A549 (cell line): ENCODE measurements at regions not wholly inside any gene's neighbourhood (a gene's known extent, or its start where the extent isn't known, plus 50 kb on each side); places are given as distances from the start of the nearest gene placed in this dataset.

Source experiments
- ATAC-seq, 2 experiments: fragments of 200-7000 bp in 1 of 2; fragments of >200 bp in 1 of 2; cut with Nextera tagmentation in 1 of 2; cut with Tn5 transposase in 1 of 2; 3 replicates each; pipeline versions ENCODE4 v1.8.0 to v1.9.1; 2018 to 2020; ENCODE audit warnings: mild to moderate bottlenecking in 1 of 2, moderate library complexity in 1 of 2
- CTCF ChIA-PET: fragments of 300-600 bp; sonication (Branson Sonifier 250); formaldehyde crosslinking; extraction: SDS; loops from one replicate; lab custom pipeline; 2021; ENCODE audit warnings: antibody characterized with exemption, inconsistent platforms; lab: Yijun Ruan, JAX
- POLR2A ChIA-PET: fragments of 350-600 bp; formaldehyde crosslinking; extraction: SDS; loops from one replicate; lab custom pipeline; 2021; ENCODE audit warnings: antibody characterized with exemption, inconsistent platforms; lab: Yijun Ruan, JAX
- DNase-seq, 2 experiments: peaks; one replicate each; pipeline versions ENCODE4 v3.0.0 to v3.0.0-alpha.2; 2011 to 2016; ENCODE audit warnings: low read depth in 1 of 2, low spot score in 1 of 2
- FAIRE-seq: peaks from 2 replicates; lab custom pipeline; 2011; peaks lifted over from hg19 to GRCh38; lab: Jason Lieb, UNC
- H3K27ac ChIP-seq, 2 experiments: fragments of >200 bp; sonication (Bioruptor Twin); formaldehyde crosslinking; 3 replicates each; pipeline ENCODE4 v1.5.1; 2016 to 2017
- H3K4me1 ChIP-seq: fragments of >200 bp; sonication (Bioruptor Twin); formaldehyde crosslinking; 3 replicates; pipeline ENCODE4 v1.6.1; 2016
- H3K4me2 ChIP-seq: fragments of >200 bp; sonication (Bioruptor Twin); formaldehyde crosslinking; 3 replicates; pipeline ENCODE4 v1.6.1; 2016
- H3K4me3 ChIP-seq: fragments of >200 bp; sonication (Bioruptor Twin); formaldehyde crosslinking; 3 replicates; pipeline ENCODE4 v1.5.1; 2016
- H3K9me3 ChIP-seq: fragments of >200 bp; sonication (Bioruptor Twin); formaldehyde crosslinking; 3 replicates; pipeline ENCODE4 v1.6.1; 2016
- CEBPB ChIP-seq, 2 experiments: fragments of >200 bp in 1 of 2; sonication (Bioruptor Twin) in 1 of 2; formaldehyde crosslinking in 1 of 2; IDR thresholded peaks; 2 replicates each; pipeline ENCODE4 v1.6.1; 2012 to 2016
- CHD4 ChIP-seq: fragments of 200-600 bp; sonication (generic); IDR thresholded peaks from 2 replicates; pipeline ENCODE4 v1.6.1; 2016; ENCODE audit warnings: antibody characterized with exemption, mild to moderate bottlenecking, borderline replicate concordance
- EP300 ChIP-seq, 2 experiments: fragments of >200 bp; sonication (Bioruptor Twin); formaldehyde crosslinking; IDR thresholded peaks; 2 replicates in 1 of 2; 3 replicates in 1 of 2; pipeline ENCODE4 v1.6.1; 2016 to 2017
- FOSB ChIP-seq: fragments of 250-450 bp; sonication (Bioruptor Pico); IDR thresholded peaks from 2 replicates; pipeline ENCODE4 v1.5.0; 2020; ENCODE audit warnings: mild to moderate bottlenecking, moderate library complexity
- FOSL2 ChIP-seq, 2 experiments: fragments of 450-650 bp in 1 of 2; fragments of >200 bp in 1 of 2; sonication (Bioruptor Twin) in 1 of 2; formaldehyde crosslinking; IDR thresholded peaks; 2 replicates each; pipeline versions ENCODE4 v1.5.0 to v1.6.1; 2016 to 2020; ENCODE audit warnings: mild to moderate bottlenecking in 1 of 2, moderate library complexity in 1 of 2
- FOXS1 ChIP-seq: fragments of 250-450 bp; sonication (Bioruptor Pico); IDR thresholded peaks from 2 replicates; pipeline ENCODE4 v1.5.0; 2020; ENCODE audit warnings: mild to moderate bottlenecking, moderate library complexity
- HOXB13 ChIP-seq: fragments of 250-450 bp; sonication (Bioruptor Pico); IDR thresholded peaks from 2 replicates; pipeline ENCODE4 v1.5.0; 2020; ENCODE audit warnings: low read depth, mild to moderate bottlenecking, moderate library complexity
- HOXB5 ChIP-seq: fragments of 250-450 bp; sonication (Bioruptor Pico); IDR thresholded peaks from 2 replicates; pipeline ENCODE4 v1.5.0; 2020; ENCODE audit warnings: mild to moderate bottlenecking, moderate library complexity
- MYC ChIP-seq: IDR thresholded peaks from 2 replicates; pipeline ENCODE4 v1.6.1; 2012; ENCODE audit warnings: mild to moderate bottlenecking, inconsistent platforms, low read length, improper control_type of control experiment, borderline replicate concordance
- NPAS2 ChIP-seq: fragments of 250-450 bp; sonication (Bioruptor Pico); IDR thresholded peaks from 2 replicates; pipeline ENCODE4 v1.8.0; 2022; ENCODE audit warnings: mild to moderate bottlenecking, moderate library complexity, borderline replicate concordance
- PHF8 ChIP-seq: fragments of 200-600 bp; sonication (generic); IDR thresholded peaks from 2 replicates; pipeline ENCODE4 v1.6.1; 2016; ENCODE audit warnings: low read depth, mild to moderate bottlenecking, antibody characterized with exemption, moderate library complexity, borderline replicate concordance
- POLR2AphosphoS2 ChIP-seq: conservative IDR thresholded peaks from 2 replicates; pipeline ENCODE4 v1.6.1; 2012; ENCODE audit warnings: low read length, improper control_type of control experiment, inconsistent platforms
- RCOR1 ChIP-seq: fragments of 150-350 bp; IDR thresholded peaks from 2 replicates; pipeline ENCODE4 v1.6.1; 2014; ENCODE audit warnings: antibody characterized with exemption, low read length, low read depth
- SREBF2 ChIP-seq: fragments of 450-650 bp; IDR thresholded peaks from 2 replicates; pipeline ENCODE4 v1.6.1; 2014; ENCODE audit warnings: mild to moderate bottlenecking, moderate library complexity
- ZFP36 ChIP-seq: fragments of 450-650 bp; IDR thresholded peaks from 2 replicates; pipeline ENCODE4 v1.6.1; 2014; ENCODE audit warnings: borderline replicate concordance; ENCODE audit not compliant: partially characterized antibody
- WGBS: methylation state at CpG from one replicate; pipeline ENCODE4 v1.1.6; 2017; ENCODE audit errors: missing lambda C conversion rate; 5-methylcytosine and 5-hydroxymethylcytosine counted together
- TF ChIP-seq, protein P1 (sequence below): fragments of 250-450 bp; sonication (Bioruptor Pico); IDR thresholded peaks from 2 replicates; pipeline ENCODE4 v1.5.0; 2020; ENCODE audit warnings: low read depth, mild to moderate bottlenecking, moderate library complexity
- TF ChIP-seq, protein P2 (sequence below): IDR thresholded peaks from 2 replicates; pipeline ENCODE4 v1.6.1; 2012
- TF ChIP-seq, protein P3 (sequence below): fragments of 150-350 bp; IDR thresholded peaks from 2 replicates; pipeline ENCODE4 v1.6.1; 2014; ENCODE audit warnings: low read depth, mild to moderate bottlenecking, low read length
- TF ChIP-seq, protein P4 (sequence below): fragments of 250-450 bp; sonication (Bioruptor Pico); IDR thresholded peaks from 2 replicates; pipeline ENCODE4 v1.5.0; 2021; ENCODE audit warnings: mild to moderate bottlenecking, moderate library complexity, borderline replicate concordance

DNA sequence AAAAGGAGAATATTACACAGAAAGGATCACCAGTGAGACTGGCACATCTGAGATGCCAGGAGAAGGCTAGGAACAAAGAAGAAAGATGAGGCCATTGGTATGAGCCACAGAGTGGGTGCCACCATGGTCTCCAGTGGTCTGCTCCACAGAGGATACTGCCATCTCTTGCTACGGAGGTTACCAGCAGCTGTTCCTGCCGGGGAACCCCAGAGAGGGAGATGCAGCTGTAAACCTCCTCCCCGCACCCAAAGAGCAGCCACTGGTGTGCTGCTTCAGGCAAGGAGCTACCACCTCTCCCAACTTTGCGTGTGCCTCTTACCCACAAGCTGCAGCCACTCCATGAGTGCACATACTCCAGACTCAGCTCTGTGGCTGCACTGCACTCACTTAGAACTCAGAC, 201.5 kb upstream of the RTL1 start:
- CTCF ChIA-PET: interaction anchor here (0.6 to 1.4 kb wide), 4 partner anchors 12 to 342 kb away, joined by 3 read pairs; partner anchors contain the start of gene RTL1
- no peak for DNase-seq
- POLR2A ChIA-PET: no interaction called here
- Histone ChIP-seq H3K27ac (no peak overlapping the region), H3K4me2 (no peak overlapping the region), H3K9me3 (peaks cover 11% of the 10 kb centered on the region; the same call in 1 of the 3 replicates), H3K4me1 (peaks cover 5% of the 10 kb centered on the region; the same call in 2 of the 3 replicates), H3K4me3 (no peak overlapping the region)
- WGBS: 92% methylated on average over 4 of the region's 4 CpGs
- TF ChIP-seq POLR2AphosphoS2 (no peak), NPAS2 (no peak)
- ATAC-seq: no peak
- FAIRE-seq: no peak

DNA sequence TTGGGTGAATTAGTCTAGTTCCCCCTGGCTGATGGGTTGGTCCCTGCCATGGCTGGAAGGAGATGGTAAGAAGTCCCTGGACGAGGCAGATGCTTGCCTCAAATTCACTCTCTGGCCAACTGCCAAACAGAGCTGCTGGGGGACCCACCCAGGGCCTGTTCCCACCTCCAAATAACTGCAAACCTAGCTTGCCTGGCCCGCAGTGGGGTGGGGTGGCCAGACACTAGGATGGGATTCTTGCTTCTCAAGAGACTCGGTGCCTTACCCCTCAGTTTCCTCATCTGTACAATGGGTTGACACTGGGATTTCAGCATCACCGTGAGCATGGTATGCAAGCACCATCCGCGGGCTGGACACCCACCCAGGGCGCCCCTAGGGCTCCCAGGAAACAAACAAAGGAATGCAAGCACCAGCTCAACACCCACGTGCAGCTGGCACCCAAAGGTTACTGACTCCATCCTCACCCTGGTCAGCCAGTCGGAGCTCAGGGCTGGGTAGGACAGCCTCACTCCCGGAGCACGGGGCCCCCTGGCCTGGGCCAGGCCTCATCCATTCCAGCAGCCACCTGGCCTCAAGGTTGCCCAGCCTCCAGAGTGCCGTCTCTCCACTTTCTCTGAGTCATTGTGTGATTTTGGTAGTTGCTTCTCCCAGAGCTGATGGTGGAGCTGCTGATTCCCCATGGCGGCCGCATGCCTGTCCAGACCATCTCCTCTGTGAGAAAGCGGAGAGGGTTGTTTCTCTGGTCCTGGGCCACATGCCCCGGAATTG, 205.2 kb upstream of the RTL1 start:
- Histone ChIP-seq H3K4me1 (no peaks in the 10 kb centered on the region), H3K9me3 (peaks cover 6% of the 10 kb centered on the region; the same call in 1 of the 3 replicates), H3K27ac (no peak overlapping the region; a peak in 1 of 6 replicates), H3K4me2 (no peak overlapping the region), H3K4me3 (no peak overlapping the region)
- FAIRE-seq: no peak
- WGBS: 85% methylated on average over 7 of the region's 16 CpGs
- no peak for DNase-seq
- no peak for ATAC-seq
- ChIA-PET CTCF (no interaction called here), POLR2A (no interaction called here)
- TF ChIP-seq SREBF2: no peak

DNA sequence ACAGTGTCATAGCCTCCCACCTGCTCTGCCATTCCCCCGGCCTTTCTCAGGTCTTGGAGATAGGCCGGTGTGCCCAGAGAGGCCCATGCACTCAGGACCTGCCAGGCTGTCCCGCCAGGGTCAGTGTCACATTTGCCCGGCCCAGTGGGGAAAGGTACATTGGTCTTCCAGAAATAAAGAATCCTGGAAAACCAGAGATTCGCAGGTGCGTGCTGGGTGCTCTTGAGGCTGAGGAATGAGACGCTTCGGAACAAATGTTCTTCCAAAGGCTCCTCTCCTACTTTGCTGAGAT, 205.8 kb upstream of the RTL1 start:
- Histone ChIP-seq H3K4me3 (no peak overlapping the region), H3K9me3 (peaks cover 6% of the 10 kb centered on the region; the same call in 1 of the 3 replicates), H3K4me2 (no peak overlapping the region), H3K27ac (no peak overlapping the region), H3K4me1 (no peaks in the 10 kb centered on the region)
- FAIRE-seq: no peak
- DNase-seq: no peak
- ATAC-seq: no peak
- POLR2A ChIA-PET: no interaction called here
- 93% methylated on average over 8 of the region's 8 CpGs for WGBS
- CTCF ChIA-PET: no interaction called here
- TF ChIP-seq, protein P1, sequence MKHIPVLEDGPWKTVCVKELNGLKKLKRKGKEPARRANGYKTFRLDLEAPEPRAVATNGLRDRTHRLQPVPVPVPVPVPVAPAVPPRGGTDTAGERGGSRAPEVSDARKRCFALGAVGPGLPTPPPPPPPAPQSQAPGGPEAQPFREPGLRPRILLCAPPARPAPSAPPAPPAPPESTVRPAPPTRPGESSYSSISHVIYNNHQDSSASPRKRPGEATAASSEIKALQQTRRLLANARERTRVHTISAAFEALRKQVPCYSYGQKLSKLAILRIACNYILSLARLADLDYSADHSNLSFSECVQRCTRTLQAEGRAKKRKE (CRISPR knock-in tag): no peak
- no peak for TF ChIP-seq SREBF2
- no peak for TF ChIP-seq CEBPB (IDR thresholded peaks at IDR 0.05)
- no peak for TF ChIP-seq MYC
- no peak for TF ChIP-seq FOXS1 (CRISPR knock-in tag)
- TF ChIP-seq, protein P2, sequence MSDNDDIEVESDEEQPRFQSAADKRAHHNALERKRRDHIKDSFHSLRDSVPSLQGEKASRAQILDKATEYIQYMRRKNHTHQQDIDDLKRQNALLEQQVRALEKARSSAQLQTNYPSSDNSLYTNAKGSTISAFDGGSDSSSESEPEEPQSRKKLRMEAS: no peak

DNA sequence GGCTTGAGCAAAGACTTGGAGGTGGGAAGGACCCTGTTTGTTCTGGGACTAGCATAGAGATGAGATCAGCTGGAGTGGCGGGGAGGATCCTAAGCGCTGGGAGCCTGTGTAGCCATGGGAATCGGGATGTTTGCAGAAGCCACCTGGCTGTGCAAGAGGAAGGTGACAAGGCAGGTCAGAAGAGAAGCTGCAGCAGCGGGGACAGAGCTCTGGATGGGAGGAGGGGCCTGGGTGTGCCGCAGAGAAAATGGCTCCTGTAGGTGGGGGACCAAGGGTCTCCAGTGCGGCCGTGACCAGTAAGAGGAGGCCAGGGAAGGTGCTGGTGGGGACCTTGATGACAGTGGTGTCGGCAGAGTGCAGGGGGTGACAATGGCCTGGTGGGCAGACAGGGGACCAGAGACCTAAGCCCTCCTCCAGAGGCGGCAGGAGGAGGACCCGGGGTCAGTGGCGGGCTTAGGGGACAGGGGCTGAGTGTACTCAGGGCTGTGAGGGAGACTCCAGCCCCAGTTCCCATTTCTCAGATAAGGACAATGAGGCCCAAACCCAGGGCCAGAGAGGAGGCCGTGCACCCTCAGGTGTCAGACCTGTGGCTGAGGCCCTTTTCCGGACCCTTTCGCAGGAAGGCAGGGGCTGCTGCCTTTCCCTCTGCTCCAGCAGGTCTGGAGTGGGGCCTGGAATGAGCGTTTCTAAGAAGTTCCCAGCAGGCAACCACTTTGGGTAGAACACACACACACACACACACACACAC, 206.6 kb upstream of the RTL1 start:
- POLR2A ChIA-PET: no interaction called here

DNA sequence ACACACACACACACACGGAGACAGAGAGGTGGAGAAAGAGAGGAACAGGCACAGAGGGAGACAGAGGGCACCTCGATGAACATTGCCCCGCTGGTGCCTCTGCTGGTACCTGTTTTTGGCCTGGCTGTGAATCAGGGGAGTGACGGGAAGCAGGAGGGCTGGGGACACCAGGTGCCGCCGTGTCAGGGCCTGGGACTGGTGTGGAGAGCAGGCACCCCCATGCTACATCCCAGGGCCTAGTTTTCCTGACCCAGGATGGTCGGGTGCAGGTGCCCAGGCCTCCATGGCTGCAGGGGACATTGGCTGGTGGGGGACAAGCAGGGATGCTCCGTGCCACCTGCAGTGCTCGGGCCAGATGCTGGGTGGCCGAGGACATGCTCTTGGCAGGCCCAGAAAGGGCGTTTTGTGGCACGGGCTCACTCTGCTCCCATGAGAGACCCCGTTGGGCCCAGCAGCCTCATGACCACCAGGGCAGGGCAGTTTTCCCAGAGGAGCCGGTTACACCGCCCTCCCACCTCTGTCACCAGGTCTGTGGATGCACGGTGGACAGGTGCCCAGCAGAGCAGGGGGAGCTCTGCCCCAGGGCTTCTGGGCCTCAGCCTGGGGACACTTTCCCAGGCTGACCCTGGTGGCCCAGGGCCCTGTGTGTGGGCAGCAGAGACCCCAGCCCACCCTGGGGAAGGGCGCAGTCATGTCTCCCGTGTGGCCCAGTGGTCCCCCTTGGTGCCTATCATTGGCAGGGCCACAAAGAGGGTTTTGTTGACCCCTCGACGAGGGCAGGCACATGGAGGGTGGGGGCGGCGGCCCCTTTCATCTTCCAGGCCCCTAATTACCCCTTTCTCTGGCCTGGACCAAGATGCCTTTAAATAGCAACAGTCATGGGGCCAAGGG, 207.5 kb upstream of the RTL1 start:
- no peak for FAIRE-seq
- CTCF ChIA-PET: no interaction called here
- POLR2A ChIA-PET: no interaction called here
- Histone ChIP-seq H3K4me2 (no peak overlapping the region), H3K27ac (no peak overlapping the region; a peak in 1 of 6 replicates), H3K4me1 (no peaks in the 10 kb centered on the region), H3K9me3 (peaks cover 6% of the 10 kb centered on the region; the same call in 1 of the 3 replicates), H3K4me3 (no peak overlapping the region)
- peak in 1 of 2 experiments; percentile 14 for DNase-seq
- ATAC-seq: peak; percentile 9 to 64; a peak in 4 of 6 replicates
- WGBS: 82% methylated on average over 18 of the region's 22 CpGs
- TF ChIP-seq, protein P3, sequence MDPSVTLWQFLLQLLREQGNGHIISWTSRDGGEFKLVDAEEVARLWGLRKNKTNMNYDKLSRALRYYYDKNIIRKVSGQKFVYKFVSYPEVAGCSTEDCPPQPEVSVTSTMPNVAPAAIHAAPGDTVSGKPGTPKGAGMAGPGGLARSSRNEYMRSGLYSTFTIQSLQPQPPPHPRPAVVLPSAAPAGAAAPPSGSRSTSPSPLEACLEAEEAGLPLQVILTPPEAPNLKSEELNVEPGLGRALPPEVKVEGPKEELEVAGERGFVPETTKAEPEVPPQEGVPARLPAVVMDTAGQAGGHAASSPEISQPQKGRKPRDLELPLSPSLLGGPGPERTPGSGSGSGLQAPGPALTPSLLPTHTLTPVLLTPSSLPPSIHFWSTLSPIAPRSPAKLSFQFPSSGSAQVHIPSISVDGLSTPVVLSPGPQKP: no peak
- TF ChIP-seq CHD4 (no peak), NPAS2 (no peak), MYC (no peak), RCOR1 (no peak), PHF8 (no peak), ZFP36 (no peak), EP300 (IDR thresholded peaks at IDR 0.05) (no peak)
- TF ChIP-seq, protein P4, sequence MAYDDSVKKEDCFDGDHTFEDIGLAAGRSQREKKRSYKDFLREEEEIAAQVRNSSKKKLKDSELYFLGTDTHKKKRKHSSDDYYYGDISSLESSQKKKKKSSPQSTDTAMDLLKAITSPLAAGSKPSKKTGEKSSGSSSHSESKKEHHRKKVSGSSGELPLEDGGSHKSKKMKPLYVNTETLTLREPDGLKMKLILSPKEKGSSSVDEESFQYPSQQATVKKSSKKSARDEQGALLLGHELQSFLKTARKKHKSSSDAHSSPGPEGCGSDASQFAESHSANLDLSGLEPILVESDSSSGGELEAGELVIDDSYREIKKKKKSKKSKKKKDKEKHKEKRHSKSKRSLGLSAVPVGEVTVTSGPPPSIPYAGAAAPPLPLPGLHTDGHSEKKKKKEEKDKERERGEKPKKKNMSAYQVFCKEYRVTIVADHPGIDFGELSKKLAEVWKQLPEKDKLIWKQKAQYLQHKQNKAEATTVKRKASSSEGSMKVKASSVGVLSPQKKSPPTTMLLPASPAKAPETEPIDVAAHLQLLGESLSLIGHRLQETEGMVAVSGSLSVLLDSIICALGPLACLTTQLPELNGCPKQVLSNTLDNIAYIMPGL (CRISPR knock-in tag): no peak

More for the DNA sequence above, 206.6 kb upstream of the RTL1 start:
- DNase-seq: no peak
- 90% methylated on average over 15 of the region's 15 CpGs for WGBS
- H3K4me3 ChIP-seq: no peak overlapping the region
- H3K4me2 ChIP-seq: no peak overlapping the region
- CTCF ChIA-PET: no interaction called here
- no peak overlapping the region; a peak in 1 of 6 replicates for H3K27ac ChIP-seq
- H3K9me3 ChIP-seq: peaks cover 6% of the 10 kb centered on the region; the same call in 1 of the 3 replicates
- FAIRE-seq: no peak
- no peaks in the 10 kb centered on the region for H3K4me1 ChIP-seq
- no peak for TF ChIP-seq FOSL2 (IDR thresholded peaks at IDR 0.05)
- no peak for TF ChIP-seq FOSL2 (CRISPR knock-in tag; IDR thresholded peaks at IDR 0.05)
- no peak for TF ChIP-seq FOSB (CRISPR knock-in tag)
- no peak for TF ChIP-seq HOXB5 (CRISPR knock-in tag)
- TF ChIP-seq HOXB13 (CRISPR knock-in tag): no peak
- ATAC-seq: no peak
